ENCODE measurements at regions not wholly inside any gene's neighbourhood (a gene's known extent, or its start where the extent isn't known, plus 50 kb on each side); places are given as distances from the start of the nearest gene placed in this dataset.

- no peaks in the 10 kb centered on the region for H3K27me3 Mint-ChIP-seq (ENCODE audit: low read depth)
- no CpG with 5 or more reads among the region's 1 CpG for WGBS (ENCODE audit: extremely low coverage, insufficient read length, low lambda C conversion rate)
- no peak overlapping the region for H2BK20ac ChIP-seq (ENCODE audit: low read depth, low read length, poor library complexity, severe bottlenecking)
- H3K9ac ChIP-seq (ENCODE audit: extremely low read depth, insufficient read length, low read length): no peak overlapping the region
- no peak overlapping the region for H4K91ac ChIP-seq (ENCODE audit: insufficient read length, low read depth, low read length)
- H2BK5ac ChIP-seq (ENCODE audit: insufficient read length, low read length): no peak overlapping the region
- no peak overlapping the region for H3K14ac ChIP-seq (ENCODE audit: insufficient read depth, low read length)
- peaks cover 3% of the 10 kb centered on the region; the same call in 1 of the 2 replicates for H3K4me1 ChIP-seq (ENCODE audit: insufficient read depth, low read length)
- H3K9me3 ChIP-seq (ENCODE audit: control insufficient read depth, low read depth, low read length): no peaks in the 10 kb centered on the region
- no peak overlapping the region for H2BK12ac ChIP-seq (ENCODE audit: insufficient read length, low read depth, low read length)
- no peaks in the 10 kb centered on the region for H3K23me2 ChIP-seq (ENCODE audit: insufficient read length, low read depth, low read length, poor library complexity, severe bottlenecking)
- H3K36me3 Mint-ChIP-seq (ENCODE audit: insufficient read depth in 1 of 3, low read depth in 3 of 3): peaks cover 0 to 6% (median 0%) of the 10 kb centered on the region in 3 experiments; a peak in 1 of 7 replicates
- no peaks in the 10 kb centered on the region for H4K20me1 ChIP-seq (ENCODE audit: control insufficient read depth, insufficient read depth, insufficient read length)
- H3K27ac Mint-ChIP-seq: no peak overlapping the region
- H2AFZ ChIP-seq (ENCODE audit: low read length): no peak overlapping the region
- no peaks in the 10 kb centered on the region for H3K79me1 ChIP-seq (ENCODE audit: insufficient read depth, low read depth, low read length, poor library complexity, severe bottlenecking)
- no peak overlapping the region for H3K4ac ChIP-seq (ENCODE audit: low read depth, low read length)
- H3K56ac ChIP-seq (ENCODE audit: insufficient read length, low read depth, low read length): no peak overlapping the region
- no peak overlapping the region for H3K4me3 Mint-ChIP-seq
- H3T11ph ChIP-seq (ENCODE audit: low read length): no peak overlapping the region
- H3K79me2 ChIP-seq (ENCODE audit: insufficient read depth, low read length): no peaks in the 10 kb centered on the region
- H2BK120ac ChIP-seq (ENCODE audit: low read depth, low read length, poor library complexity, severe bottlenecking): no peak overlapping the region
- DNase-seq: no peak
- no peak overlapping the region for H4K5ac ChIP-seq (ENCODE audit: insufficient read length, low read depth, low read length)
- H2AK5ac ChIP-seq (ENCODE audit: insufficient read length, low read length): no peak overlapping the region
- H3K18ac ChIP-seq (ENCODE audit: insufficient read length, low read depth, low read length): no peak overlapping the region
- peaks cover 35 to 37% of the 10 kb centered on the region in 2 experiments for H3K4me1 Mint-ChIP-seq
- no peaks in the 10 kb centered on the region for H3K27me3 ChIP-seq (ENCODE audit: insufficient read depth, low read length)
- H2BK15ac ChIP-seq (ENCODE audit: low read depth, low read length): no peak overlapping the region
- H4K8ac ChIP-seq (replicated peaks; ENCODE audit: insufficient read length, low read depth, low read length): no peak overlapping the region
- H3K23ac ChIP-seq (ENCODE audit: insufficient read length, low read depth, low read length): no peak overlapping the region
- H3K4me2 ChIP-seq (ENCODE audit: insufficient read depth, insufficient read length, low read length): no peak overlapping the region
- no peak overlapping the region for H3K27ac ChIP-seq (ENCODE audit: insufficient read length, low read depth, low read length)
- H3K9me3 Mint-ChIP-seq: peaks cover 0 to 6% of the 10 kb centered on the region in 2 experiments; a peak in 1 of 5 replicates
- TF ChIP-seq CTCF (conservative IDR thresholded peaks at IDR 0.05): no peak
These were observed 234.1 kb downstream of the CPE start for GRCh38 chr4:165612936-165613335.

All from H9 (cell line).